ENCODE measurements at regions not wholly inside any gene's neighbourhood (a gene's known extent, or its start where the extent isn't known, plus 50 kb on each side); places are given as distances from the start of the nearest gene placed in this dataset.

DNA sequence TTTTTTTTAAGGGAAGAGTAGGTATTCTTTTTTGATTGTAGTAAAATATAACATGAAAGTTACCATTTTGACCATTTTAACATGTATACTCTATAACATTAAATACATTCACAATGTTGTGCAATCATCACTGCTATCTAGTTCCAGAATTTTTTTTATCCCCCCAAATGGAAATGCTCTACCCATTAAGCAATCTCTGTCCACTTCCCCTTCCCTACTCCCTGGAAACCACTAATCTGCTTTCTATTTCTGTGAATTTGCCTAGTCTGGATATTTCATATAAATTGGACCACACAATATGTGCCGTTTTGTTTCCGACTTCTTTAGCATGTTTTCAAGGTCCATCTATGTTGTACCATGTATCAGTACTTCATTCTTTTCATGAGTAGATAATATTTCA is 429.5 kb downstream of the TLE1 start:
- DNase-seq (ENCODE audit: low spot score), result no peak

DNA sequence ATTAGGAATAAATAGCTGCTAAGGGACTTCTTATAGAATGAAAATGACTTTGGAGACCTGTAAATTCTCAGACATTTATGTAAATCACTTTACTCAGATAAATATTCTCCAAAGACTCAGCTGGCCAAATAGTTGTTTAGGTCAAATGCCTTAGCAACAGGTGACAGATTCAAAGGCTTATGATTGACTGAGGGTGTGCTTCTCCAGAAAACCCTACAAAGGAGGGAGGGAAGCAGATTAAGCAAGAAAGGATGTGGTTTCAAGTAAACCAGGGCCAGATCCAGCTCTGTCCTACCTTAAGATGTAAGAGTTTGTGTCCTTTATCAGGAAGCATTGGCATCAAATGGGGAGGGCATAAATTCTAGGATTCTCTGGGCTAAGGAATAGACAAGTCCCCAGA is 433.0 kb downstream of the TLE1 start:
- DNase-seq (ENCODE audit: low spot score), result no peak

DNA sequence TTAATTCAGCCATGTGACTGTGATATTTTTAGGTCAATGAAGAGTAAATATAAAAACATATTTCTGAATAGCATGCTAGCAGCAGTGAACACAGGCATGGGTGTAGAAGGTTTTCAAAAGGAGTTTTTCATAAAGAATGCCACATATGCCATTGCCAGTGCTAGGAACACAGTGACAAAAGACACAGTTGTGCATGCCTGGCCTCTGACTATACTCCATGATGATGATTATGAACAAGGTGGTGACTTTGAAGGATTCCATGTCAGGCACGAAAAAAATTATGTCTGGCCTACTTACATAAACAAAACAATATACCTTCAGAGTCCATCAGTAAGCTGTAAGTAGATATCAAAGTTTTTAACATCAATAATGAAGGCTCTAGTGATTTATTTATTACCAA is 438.7 kb downstream of the TLE1 start:
- no peak for DNase-seq (ENCODE audit: low spot score)

DNA sequence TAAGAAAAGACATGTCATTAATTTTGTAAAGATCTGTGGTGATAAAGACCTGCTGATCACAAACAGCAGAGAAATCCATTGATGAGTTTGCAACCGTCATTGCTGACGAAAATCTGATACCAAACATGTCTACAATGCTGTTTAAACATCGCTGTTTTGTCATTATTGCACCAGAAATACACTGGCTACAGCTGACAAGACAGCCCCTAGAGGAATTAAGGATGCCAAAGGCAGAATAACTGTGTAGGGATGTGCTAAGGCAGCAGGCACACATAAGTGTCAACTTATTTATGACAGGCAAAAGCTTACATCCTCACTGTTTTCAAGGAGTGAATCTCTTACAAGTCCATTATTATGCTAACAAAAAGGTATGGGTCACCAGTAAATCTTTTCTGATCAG is 439.3 kb downstream of the TLE1 start:
- DNase-seq (ENCODE audit: low spot score), result no peak

DNA sequence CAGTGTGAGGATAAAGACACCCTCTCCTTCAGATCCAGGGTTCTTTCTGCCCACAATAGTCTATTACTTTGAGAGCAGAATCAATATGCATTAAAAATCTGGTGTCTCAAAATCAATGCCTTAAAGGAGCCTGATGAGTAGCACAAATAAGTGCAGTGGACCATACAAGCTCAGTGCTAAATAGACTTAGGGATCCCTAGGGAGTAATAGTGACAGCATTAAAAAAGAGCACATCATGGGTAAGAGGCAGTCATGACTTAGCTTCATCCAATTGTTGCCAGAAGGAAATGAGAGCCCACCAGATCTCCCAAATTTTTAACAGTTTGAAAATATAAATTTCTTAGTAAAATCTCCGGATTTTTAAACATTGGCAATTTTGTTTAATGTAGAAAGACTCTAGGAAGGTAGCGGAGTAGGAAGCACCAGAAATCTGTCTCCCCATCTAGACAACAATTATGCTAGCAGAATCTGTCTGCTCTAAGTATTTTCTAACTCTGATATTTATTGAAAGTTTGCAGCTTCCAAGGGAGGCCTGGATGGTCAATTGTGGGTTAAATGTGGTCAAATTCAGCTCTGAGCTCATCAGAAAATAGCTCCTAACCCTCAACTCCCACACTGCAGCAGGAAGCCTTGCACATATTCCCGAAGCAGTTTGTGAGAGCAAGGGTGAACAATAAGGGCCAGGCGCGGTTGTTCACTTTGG is 443.9 kb downstream of the TLE1 start:
- DNase-seq (ENCODE audit: low spot score), result no peak

DNA sequence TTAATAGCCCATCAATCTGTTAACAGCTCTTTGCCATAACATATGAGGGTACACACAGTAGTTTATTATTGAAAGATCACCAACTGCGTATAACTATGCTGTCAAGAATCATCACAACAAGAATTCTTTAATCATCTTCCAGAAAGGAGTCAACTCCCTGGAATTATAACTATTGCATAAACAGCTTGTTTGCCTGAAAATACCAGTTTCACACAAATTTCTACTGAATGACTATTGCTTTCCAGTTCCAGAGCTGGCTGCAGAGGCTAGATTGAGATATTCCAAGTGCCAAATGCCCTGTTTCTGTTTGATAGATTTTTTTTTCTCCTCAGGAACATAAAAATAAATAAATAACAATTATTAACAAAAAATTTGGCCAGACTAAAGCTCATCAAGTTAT is 444.7 kb downstream of the TLE1 start:
- DNase-seq (ENCODE audit: low spot score), result no peak

DNA sequence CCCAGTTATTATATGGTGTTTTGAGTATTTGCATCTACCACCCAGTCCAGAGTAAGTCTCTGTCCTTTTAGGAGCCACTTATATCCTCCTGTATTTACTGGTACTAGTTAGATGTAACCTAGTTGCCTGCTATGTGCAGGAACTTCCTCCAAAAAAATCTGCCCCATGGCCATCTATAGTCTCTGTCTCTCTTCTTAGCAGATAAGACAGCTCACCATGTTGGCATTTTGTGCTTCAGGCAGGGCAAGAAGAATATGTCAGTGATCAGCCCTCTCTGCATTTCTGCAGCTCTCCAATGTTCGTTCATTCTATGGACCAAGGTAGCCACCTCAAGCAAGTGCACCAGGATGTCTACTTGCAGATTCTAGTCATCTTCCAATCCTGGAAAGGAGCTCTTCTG is 446.5 kb downstream of the TLE1 start:
- no peak for DNase-seq (ENCODE audit: low spot score)

DNA sequence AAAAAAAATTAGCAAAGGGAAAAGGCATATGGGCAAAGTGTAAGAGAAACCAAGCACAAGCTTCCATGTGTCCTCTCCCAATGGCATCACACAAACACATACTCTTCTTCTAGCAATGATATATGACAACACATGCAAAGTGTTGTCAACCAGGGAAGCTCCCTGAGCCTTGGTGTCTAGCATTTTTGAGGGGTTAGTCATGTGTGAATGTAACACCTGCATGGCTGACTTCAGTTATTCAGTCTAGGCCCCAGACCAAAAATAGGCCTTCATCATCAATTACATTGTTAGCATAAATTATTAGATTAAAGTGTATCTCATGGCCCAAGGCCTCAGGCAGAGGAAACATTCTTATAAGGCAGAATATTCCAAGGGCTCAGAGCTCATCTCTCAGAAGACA is 450.0 kb downstream of the TLE1 start:
- DNase-seq (ENCODE audit: low spot score), result no peak

DNA sequence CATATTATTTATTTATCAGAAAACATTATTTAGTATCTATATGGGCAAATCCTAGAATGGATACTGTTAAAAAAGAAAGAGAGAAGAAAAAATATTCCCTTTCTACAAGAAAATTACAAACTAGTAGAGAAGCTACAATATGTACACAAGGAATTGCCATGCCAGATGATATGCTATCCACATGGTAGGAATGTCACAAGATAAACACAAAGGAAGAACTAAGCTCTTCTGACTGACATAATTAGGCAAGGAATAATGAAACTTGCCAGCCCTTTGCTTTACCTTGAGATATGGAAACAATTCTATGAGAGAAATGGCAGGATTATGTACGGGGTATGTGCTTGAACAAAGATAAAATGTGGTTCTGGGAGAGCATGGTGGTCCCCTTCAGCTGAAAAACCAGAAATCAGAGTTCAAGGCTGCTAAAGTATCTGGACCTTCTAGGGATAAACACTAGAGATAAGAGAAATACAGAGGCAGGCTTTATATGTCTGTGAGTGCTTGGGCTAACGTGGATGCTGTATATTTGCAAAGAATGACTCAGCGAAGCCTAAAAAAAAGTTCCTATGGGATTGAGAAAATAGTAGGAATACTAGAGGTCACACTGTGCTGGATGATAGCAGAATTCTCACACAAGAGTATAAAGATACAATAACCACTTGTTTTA is 451.6 kb downstream of the TLE1 start:
- no peak for DNase-seq (ENCODE audit: low spot score)

DNA sequence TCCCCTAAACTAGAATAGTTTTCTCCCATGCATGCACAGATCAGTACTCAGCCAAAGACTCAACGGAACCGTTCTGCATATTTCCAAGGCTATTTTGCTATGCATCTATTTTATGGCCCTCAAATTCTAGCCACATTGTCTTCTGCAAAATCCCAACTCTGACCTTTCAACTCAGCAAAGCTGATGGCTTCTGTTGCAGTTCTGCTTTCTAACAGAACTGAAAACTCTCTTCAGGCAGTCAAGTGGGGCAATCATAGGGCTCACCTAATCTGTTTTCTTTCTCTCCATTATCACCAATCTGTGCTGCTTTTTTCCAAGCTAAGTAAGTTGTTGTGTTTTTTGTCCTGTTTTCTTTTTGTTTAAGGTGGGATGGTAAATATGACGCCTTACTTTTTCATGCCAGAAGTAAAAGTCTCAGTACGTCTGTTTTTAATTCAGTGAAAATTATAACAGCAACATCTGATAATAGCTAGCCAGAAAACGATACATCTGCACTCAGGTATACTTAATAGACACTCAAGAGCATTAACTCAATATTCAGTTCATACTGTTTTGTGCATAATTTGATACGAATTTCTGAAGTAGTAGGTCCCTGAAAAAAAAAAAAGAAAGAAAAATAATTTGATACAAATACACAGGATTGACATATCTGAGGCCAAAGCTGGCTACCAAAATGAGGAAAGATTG is 454.3 kb downstream of the TLE1 start:
- DNase-seq (ENCODE audit: low spot score), result no peak

DNA sequence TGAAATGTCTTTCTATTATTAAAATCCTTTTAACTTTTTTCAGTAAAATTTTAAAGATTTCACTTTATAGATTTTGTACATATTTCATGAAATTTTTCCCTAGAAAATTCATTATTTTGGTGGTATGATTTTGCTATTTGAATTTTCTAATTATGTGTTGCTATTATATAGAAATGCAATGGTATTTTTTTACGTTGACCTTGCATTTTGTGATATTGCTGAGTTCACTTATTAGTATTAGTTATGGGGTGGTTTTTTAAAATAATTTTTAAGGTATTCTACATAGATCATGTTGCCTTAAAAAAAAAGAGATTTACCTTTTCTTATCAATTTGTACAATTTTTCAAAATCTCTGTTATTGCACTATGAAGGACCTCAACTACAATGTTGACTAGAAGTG is 458.3 kb downstream of the TLE1 start:
- DNase-seq (ENCODE audit: low spot score), result no peak

DNA sequence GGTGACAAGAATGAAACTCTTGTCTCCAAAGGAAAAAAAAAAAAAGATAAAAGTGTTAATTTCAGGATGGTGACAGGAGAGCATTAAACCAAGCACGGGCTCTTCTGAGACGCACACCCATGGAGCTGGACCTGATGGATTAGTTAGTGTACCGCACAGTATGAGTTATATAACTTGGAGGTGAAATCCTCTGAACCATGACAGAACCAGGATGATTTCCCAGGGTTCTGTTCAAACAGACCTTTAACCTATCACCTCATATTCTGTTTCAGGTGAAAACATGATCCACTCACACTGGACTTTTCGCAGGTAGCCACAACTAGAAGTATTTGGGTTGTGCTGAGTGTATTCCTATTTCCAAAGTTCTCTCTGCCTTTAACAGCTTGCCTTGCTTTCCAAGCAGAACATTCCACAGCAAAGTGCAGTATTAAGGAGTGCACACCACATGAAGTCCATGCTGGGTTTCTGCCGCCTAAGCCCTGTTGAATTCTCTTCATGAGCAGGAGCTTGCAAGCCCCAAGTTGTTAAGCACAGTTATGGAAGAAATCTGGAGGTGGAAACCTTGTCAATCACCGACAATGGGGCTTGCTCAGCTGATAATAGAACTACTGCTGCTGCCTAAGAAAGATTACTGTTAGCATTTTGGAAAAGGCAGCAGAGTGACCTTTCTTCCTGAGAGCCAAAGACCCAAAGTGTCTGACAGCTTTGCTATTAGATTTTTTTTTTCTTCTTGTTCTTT is 461.7 kb downstream of the TLE1 start:
- DNase-seq (ENCODE audit: low spot score), result no peak

DNA sequence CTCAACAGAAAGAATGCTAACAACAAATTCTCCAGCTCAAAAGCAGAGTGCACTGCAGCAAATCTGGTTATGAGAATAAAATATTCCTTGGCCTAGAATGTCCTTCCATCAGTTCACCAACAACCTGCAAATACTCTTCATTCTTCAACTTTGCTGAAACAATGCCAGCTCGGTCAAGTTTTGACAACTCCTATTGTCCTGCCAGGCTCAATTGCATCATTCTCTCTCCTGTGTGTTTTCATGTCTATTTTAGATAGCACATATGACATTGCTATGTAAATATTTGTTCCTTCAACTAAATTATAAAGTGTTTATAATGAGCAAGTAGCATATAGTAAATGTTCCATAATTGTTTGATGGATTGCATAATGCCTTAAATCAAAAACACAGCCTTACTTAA is 463.8 kb downstream of the TLE1 start:
- no peak for DNase-seq (ENCODE audit: low spot score)

DNA sequence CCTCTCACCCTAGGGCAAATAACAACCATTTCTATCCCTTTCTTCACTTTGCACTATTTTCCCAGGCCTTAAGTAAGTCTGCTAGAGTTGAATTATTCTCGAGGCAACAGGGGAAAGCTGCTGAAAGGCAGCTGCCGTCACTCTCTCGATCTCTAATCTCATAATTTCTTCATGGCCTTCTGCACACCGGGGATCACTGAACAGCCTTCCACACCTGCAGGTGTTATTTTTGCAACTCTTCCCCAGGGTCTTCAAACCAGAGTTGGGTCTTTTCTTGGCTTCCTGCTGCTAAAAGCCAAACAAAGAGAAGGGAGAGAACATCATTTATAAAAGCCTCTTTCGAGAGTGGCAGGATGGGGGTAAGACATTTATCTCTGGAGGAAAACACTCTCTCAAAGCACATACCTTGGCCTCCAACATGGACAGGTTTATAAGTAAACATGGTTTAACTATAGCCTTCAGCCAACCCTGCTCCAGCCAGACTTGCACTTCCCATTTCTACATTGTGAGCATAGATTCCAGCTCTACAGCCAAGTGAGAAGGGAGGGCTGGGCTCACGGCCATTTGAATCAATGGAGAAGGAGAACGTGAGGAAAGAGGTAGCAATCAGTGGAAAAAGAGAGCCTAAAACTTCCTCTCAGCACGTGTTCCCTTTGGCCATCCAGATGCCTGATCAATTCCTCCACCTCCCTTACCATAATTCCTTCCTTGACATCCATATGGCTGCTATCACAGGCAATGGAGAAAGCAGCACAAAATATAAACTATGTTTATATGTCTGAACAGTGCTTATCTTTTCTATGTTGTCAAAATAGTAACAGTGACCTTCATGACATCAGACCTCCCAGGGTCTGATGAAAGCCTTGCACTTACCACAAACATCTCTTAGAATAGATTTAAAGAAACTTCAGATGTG is 464.9 kb downstream of the TLE1 start:
- DNase-seq (ENCODE audit: low spot score), result no peak

DNA sequence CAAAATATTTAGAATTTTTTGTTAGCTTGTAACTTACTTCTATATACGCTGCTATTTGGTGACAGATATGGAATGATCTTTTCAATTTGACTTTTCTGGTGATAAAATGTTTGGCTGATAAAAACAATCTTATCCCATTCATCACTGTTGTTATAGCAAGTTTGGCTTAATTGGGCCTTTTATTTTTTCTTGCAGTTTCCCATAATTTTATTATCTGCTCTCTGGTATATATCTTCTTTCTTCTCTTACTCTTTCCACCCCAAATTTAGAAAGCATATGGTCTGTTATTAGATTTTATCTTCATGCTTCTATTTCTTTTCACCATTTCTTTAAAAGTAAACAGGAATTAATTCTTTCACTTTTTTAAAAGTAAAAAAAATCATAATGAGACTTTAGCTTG is 474.4 kb downstream of the TLE1 start:
- DNase-seq (ENCODE audit: low spot score), result no peak

DNA sequence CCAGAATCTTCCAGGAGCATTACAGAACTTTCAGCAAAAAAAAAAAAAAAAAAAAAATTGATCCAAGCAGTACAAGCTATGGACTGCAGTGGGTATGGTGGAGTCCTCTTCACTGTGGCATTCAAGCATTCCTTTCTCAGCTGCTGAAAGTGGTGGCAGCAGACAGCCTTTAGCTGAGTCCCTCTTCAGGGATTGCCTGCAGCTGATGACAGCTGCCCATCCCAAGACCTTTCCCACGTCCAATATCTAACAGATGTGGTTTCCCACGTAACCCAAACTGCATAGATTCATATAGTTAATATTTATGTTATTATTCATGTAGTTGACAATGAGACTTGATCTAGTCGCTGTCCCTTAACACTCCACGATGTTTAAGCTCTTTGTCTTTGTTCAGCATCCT is 475.9 kb downstream of the TLE1 start:
- no peak for DNase-seq (ENCODE audit: low spot score)

DNA sequence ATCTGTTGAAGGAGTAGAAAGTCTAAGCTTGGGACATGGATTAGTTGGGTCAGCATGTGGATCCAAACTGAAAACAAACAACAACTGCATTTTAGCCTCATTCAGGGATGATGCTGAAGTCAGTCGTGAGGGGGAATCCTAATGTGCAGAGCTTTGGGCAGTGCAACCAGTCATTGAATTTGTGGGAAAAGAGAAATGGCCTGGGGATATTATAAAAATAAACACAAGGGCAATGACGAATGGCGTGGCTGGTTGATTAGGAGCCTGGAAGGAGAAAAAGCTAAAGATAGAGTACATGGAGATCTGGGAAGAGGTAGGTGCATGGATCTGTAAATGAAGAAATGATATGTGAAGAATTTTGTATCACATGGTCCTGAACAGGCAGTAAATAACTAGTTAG is 477.6 kb downstream of the TLE1 start:
- no peak for DNase-seq (ENCODE audit: low spot score)

DNA sequence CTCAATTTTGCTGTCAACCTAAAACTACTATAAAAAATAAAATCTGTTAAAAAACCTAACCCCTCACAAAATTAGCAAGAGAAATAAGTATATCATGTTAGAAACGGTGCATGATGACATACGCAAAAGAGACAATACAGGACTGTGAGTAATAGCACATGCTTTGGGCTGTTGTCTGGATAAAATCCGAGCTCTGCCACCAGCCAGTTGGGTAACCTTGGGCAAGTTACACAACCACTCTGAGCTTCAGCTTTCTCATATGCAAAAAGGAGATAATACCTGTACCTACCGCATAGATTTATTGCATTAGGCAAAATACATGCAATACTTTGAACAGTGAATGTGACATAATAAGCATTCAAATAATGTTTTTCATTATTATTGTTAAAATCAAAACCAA is 481.7 kb downstream of the TLE1 start:
- DNase-seq (ENCODE audit: low spot score), result no peak

DNA sequence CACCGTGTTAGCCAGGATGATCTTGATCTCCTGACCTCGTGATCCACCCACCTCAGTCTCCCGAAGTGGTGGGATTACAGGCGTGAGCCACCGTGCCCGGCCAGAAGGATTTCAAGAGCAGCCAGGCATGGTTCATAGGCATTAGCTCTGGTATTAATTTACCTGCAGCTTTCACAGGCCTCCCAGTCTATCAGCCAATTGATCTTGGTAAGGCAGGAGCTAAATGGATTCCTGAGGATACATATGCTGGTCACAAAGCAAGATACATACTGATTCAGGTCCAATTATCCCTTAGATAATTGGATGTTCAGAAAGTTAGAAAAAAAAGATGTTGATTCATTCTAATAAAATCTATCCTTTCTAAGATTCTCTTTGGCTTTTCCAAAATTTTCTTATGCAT is 487.1 kb downstream of the TLE1 start:
- DNase-seq (ENCODE audit: low spot score), result no peak

DNA sequence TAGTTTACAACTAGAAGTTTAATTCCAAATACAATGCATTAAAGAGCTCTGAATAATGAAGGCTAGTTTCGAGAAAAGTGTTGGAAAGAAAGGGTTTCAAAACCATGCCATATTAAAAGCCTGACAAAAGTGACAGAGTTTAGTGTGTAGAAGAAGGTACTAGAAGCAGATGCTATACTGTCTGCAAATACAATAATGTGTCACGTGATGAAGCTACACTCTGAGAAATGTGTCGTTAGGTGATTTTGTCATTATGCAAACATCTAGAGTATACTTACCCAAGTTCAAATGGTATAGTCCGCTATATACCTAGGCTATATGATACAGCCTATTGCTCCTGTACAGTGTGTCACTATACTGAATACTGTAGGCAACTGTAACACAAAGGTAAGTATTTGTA is 494.1 kb downstream of the TLE1 start:
- no peak for DNase-seq (ENCODE audit: low spot score)

DNA sequence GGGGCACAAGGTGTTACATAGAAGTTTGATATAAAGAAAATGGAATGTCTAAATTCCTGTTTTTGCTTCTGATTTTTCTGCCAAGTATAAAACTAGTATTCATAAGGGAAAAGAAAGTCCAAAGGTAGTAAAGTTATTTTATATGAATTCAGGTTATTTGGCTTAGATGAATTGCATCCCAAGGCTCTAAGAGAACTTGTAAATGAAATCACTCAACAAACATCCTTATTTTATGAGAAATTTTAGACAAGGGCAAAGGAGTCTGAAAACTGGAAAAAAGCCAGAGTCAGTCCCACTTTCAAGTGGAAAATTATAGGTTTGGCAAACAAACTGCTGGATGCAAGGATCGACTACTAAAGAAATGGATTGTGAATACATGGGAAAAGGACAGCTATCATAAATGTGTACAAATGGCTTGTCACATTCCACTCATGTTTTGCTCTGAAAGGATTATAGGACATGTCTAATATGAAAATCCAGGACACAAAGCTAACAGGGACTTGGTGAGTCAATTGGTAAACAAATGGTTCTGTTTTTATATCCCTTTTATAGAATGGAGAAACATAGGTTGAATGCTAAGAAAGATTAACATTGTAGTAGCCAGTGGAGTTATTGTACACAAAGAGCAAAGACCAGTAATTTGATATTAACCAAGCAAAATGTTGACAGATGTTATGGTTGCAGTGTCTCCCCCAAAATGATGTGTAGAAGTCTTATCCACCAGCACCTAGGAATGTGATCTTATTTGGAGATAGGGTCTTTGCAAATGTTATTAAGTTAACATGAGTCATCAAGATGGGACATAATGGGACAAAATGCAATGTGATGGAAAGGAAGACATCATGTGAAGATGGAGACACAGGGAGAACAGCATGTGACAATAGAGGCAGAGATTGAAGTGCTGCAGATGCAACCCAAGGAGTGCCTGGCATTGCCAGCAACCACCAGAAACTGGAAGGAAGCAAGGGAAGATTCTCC is 495.7 kb downstream of the TLE1 start:
- DNase-seq (ENCODE audit: low spot score), result no peak

Measured in GM03348 (cell line).